ENCODE measurements at regions not wholly inside any gene's neighbourhood (a gene's known extent, or its start where the extent isn't known, plus 50 kb on each side); places are given as distances from the start of the nearest gene placed in this dataset.

- TF ChIP-seq ZNF48 (tag by site-specific recombination; IDR thresholded peaks at IDR 0.05) (no peak), ZNF26 (tag by site-specific recombination; IDR thresholded peaks at IDR 0.05) (no peak)
These were observed 225.4 kb upstream of the LHX5 start for GRCh38 chr12:113697104-113697503.

All from HEK293 (cell line).